ENCODE measurements at regions not wholly inside any gene's neighbourhood (a gene's known extent, or its start where the extent isn't known, plus 50 kb on each side); places are given as distances from the start of the nearest gene placed in this dataset.

GRCh38 chr12:94872007-94872653 is 131.4 kb downstream of the NDUFA12 start:
- ATAC-seq (no peak), DNase-seq (no peak)
- H3K4me3 Mint-ChIP-seq: no peak overlapping the region
- peaks cover 13% of the 10 kb centered on the region for H3K4me1 Mint-ChIP-seq
- no peaks in the 10 kb centered on the region for H3K36me3 Mint-ChIP-seq
- H3K27ac Mint-ChIP-seq: no peak overlapping the region
- H3K9me3 Mint-ChIP-seq (ENCODE audit: low read depth): no peaks in the 10 kb centered on the region
- peaks cover 66% of the 10 kb centered on the region for H3K27me3 Mint-ChIP-seq
- CTCF ChIA-PET: no interaction called here

GRCh38 chr12:94870511-94870910 is 133.0 kb downstream of the NDUFA12 start:
- H3K4me3 Mint-ChIP-seq: no peak overlapping the region
- H3K36me3 Mint-ChIP-seq: no peaks in the 10 kb centered on the region
- no peak for DNase-seq
- H3K27me3 Mint-ChIP-seq: peaks cover 56% of the 10 kb centered on the region
- no peak for ATAC-seq
- CTCF ChIA-PET: no interaction called here
- peaks cover 13% of the 10 kb centered on the region for H3K4me1 Mint-ChIP-seq
- H3K27ac Mint-ChIP-seq: no peak overlapping the region
- H3K9me3 Mint-ChIP-seq (ENCODE audit: low read depth): no peaks in the 10 kb centered on the region

- peaks cover 46% of the 10 kb centered on the region for H3K27me3 Mint-ChIP-seq
- CTCF ChIA-PET: no interaction called here
- H3K36me3 Mint-ChIP-seq: no peaks in the 10 kb centered on the region
- peaks cover 2% of the 10 kb centered on the region for H3K4me1 Mint-ChIP-seq
- ATAC-seq (no peak), DNase-seq (no peak)
- no peak overlapping the region for H3K27ac Mint-ChIP-seq
- no peaks in the 10 kb centered on the region for H3K9me3 Mint-ChIP-seq (ENCODE audit: low read depth)
- no peak overlapping the region for H3K4me3 Mint-ChIP-seq
Observed at GRCh38 chr12:94868161-94868560, 135.3 kb downstream of the NDUFA12 start.

- Mint-ChIP-seq H3K9me3 (ENCODE audit: low read depth) (no peaks in the 10 kb centered on the region), H3K4me1 (no peaks in the 10 kb centered on the region), H3K27me3 (peaks cover 46% of the 10 kb centered on the region), H3K27ac (no peak overlapping the region), H3K4me3 (no peak overlapping the region), H3K36me3 (no peaks in the 10 kb centered on the region)
- CTCF ChIA-PET: no interaction called here
- ATAC-seq (no peak), DNase-seq (no peak)
Observed at GRCh38 chr12:94867066-94867855, 136.2 kb downstream of the NDUFA12 start.

GRCh38 chr12:94864987-94865386 is 138.5 kb downstream of the NDUFA12 start:
- Mint-ChIP-seq H3K4me1 (no peaks in the 10 kb centered on the region), H3K36me3 (no peaks in the 10 kb centered on the region), H3K27ac (no peak overlapping the region), H3K27me3 (peaks cover 34% of the 10 kb centered on the region), H3K9me3 (ENCODE audit: low read depth) (no peaks in the 10 kb centered on the region), H3K4me3 (no peak overlapping the region)
- ATAC-seq (no peak), DNase-seq (no peak)
- CTCF ChIA-PET: interaction anchor here (0.7 kb wide), 1 partner anchor 1722 kb away, joined by 4 read pairs; no protein-coding TSS in a partner anchor

GRCh38 chr12:94863321-94864035 is 140.0 kb downstream of the NDUFA12 start:
- no peaks in the 10 kb centered on the region for H3K4me1 Mint-ChIP-seq
- CTCF ChIA-PET: no interaction called here
- H3K9me3 Mint-ChIP-seq (ENCODE audit: low read depth): no peaks in the 10 kb centered on the region
- H3K27ac Mint-ChIP-seq: no peak overlapping the region
- no peak overlapping the region for H3K4me3 Mint-ChIP-seq
- H3K36me3 Mint-ChIP-seq: no peaks in the 10 kb centered on the region
- peaks cover 37% of the 10 kb centered on the region for H3K27me3 Mint-ChIP-seq
- DNase-seq (no peak), ATAC-seq (no peak)

GRCh38 chr12:94862421-94862820 is 141.1 kb downstream of the NDUFA12 start:
- peaks cover 37% of the 10 kb centered on the region for H3K27me3 Mint-ChIP-seq
- ATAC-seq (no peak), DNase-seq (no peak)
- CTCF ChIA-PET: no interaction called here
- no peaks in the 10 kb centered on the region for H3K9me3 Mint-ChIP-seq (ENCODE audit: low read depth)
- no peaks in the 10 kb centered on the region for H3K4me1 Mint-ChIP-seq
- H3K4me3 Mint-ChIP-seq: no peak overlapping the region
- H3K27ac Mint-ChIP-seq: no peak overlapping the region
- no peaks in the 10 kb centered on the region for H3K36me3 Mint-ChIP-seq

- no peaks in the 10 kb centered on the region for H3K36me3 Mint-ChIP-seq
- ATAC-seq: no peak
- no peak overlapping the region for H3K4me3 Mint-ChIP-seq
- no peak for DNase-seq
- H3K4me1 Mint-ChIP-seq: peaks cover 2% of the 10 kb centered on the region
- CTCF ChIA-PET: no interaction called here
- no peaks in the 10 kb centered on the region for H3K9me3 Mint-ChIP-seq (ENCODE audit: low read depth)
- peaks cover 44% of the 10 kb centered on the region for H3K27me3 Mint-ChIP-seq
- H3K27ac Mint-ChIP-seq: no peak overlapping the region
Observed at GRCh38 chr12:94856324-94856723, 147.2 kb downstream of the NDUFA12 start.

- Mint-ChIP-seq H3K36me3 (no peaks in the 10 kb centered on the region), H3K27me3 (peaks cover 45% of the 10 kb centered on the region), H3K4me1 (peaks cover 2% of the 10 kb centered on the region), H3K9me3 (ENCODE audit: low read depth) (no peaks in the 10 kb centered on the region), H3K27ac (no peak overlapping the region), H3K4me3 (no peak overlapping the region)
- CTCF ChIA-PET: no interaction called here
- ATAC-seq (no peak), DNase-seq (no peak)
Observed at GRCh38 chr12:94855853-94856252, 147.6 kb downstream of the NDUFA12 start.

GRCh38 chr12:94851396-94852028 is 152.0 kb downstream of the NDUFA12 start:
- Mint-ChIP-seq H3K27me3 (peaks cover 45% of the 10 kb centered on the region), H3K9me3 (ENCODE audit: low read depth) (no peaks in the 10 kb centered on the region), H3K4me1 (peaks cover 2% of the 10 kb centered on the region), H3K27ac (no peak overlapping the region), H3K36me3 (no peaks in the 10 kb centered on the region), H3K4me3 (no peak overlapping the region)
- ATAC-seq (no peak), DNase-seq (no peak)
- CTCF ChIA-PET: no interaction called here

GRCh38 chr12:94849411-94849976 is 154.0 kb downstream of the NDUFA12 start:
- ATAC-seq (no peak), DNase-seq (no peak)
- Mint-ChIP-seq H3K9me3 (ENCODE audit: low read depth) (no peaks in the 10 kb centered on the region), H3K4me3 (no peak overlapping the region), H3K4me1 (no peaks in the 10 kb centered on the region), H3K27me3 (peaks cover 48% of the 10 kb centered on the region), H3K36me3 (no peaks in the 10 kb centered on the region), H3K27ac (no peak overlapping the region)
- CTCF ChIA-PET: no interaction called here

GRCh38 chr12:94848966-94849365 is 154.5 kb downstream of the NDUFA12 start:
- no peak overlapping the region for H3K27ac Mint-ChIP-seq
- H3K36me3 Mint-ChIP-seq: no peaks in the 10 kb centered on the region
- no peak for DNase-seq
- H3K4me3 Mint-ChIP-seq: no peak overlapping the region
- no peaks in the 10 kb centered on the region for H3K4me1 Mint-ChIP-seq
- CTCF ChIA-PET: no interaction called here
- ATAC-seq: no peak
- no peaks in the 10 kb centered on the region for H3K9me3 Mint-ChIP-seq (ENCODE audit: low read depth)
- peaks cover 49% of the 10 kb centered on the region for H3K27me3 Mint-ChIP-seq

GRCh38 chr12:94845110-94845509 is 158.4 kb downstream of the NDUFA12 start:
- H3K9me3 Mint-ChIP-seq (ENCODE audit: low read depth): no peaks in the 10 kb centered on the region
- no peak for ATAC-seq

More at GRCh38 chr12:94845110-94845509, 158.4 kb downstream of the NDUFA12 start:
- Mint-ChIP-seq H3K36me3 (no peaks in the 10 kb centered on the region), H3K27ac (no peak overlapping the region), H3K4me3 (no peak overlapping the region), H3K4me1 (no peaks in the 10 kb centered on the region), H3K27me3 (peaks cover 30% of the 10 kb centered on the region)
- CTCF ChIA-PET: no interaction called here
- no peak for DNase-seq
